ENCODE measurements at regions not wholly inside any gene's neighbourhood (a gene's known extent, or its start where the extent isn't known, plus 50 kb on each side); places are given as distances from the start of the nearest gene placed in this dataset.

- Histone ChIP-seq H3K27me3 (replicated peaks; ENCODE audit: control insufficient read depth, insufficient read depth, low read length) (no peaks in the 10 kb centered on the region), H3K36me3 (ENCODE audit: control insufficient read depth, insufficient read depth, low read length) (no peaks in the 10 kb centered on the region), H3K4me3 (replicated peaks; ENCODE audit: low read depth, low read length) (no peak overlapping the region)
- no peak for DNase-seq (ENCODE audit: extremely low read depth, insufficient read length)
- TF ChIP-seq CTCF (IDR thresholded peaks at IDR 0.05; ENCODE audit: insufficient read depth, low read length, poor library complexity, severe bottlenecking), result no peak
Measured at GRCh38 chr7:79786187-79786586, 332.7 kb upstream of the MAGI2 start.

GRCh38 chr7:79785556-79785955 lies 332.1 kb upstream of the MAGI2 start:
- H3K36me3 ChIP-seq (ENCODE audit: control insufficient read depth, insufficient read depth, low read length), result no peaks in the 10 kb centered on the region
- H3K27me3 ChIP-seq (replicated peaks; ENCODE audit: control insufficient read depth, insufficient read depth, low read length), result no peaks in the 10 kb centered on the region
- TF ChIP-seq CTCF (IDR thresholded peaks at IDR 0.05; ENCODE audit: insufficient read depth, low read length, poor library complexity, severe bottlenecking), result no peak
- no peak for DNase-seq (ENCODE audit: extremely low read depth, insufficient read length)
- H3K4me3 ChIP-seq (replicated peaks; ENCODE audit: low read depth, low read length), result no peak overlapping the region

GRCh38 chr7:79782906-79783305 lies 329.4 kb upstream of the MAGI2 start:
- Histone ChIP-seq H3K27me3 (replicated peaks; ENCODE audit: control insufficient read depth, insufficient read depth, low read length) (no peaks in the 10 kb centered on the region), H3K4me3 (replicated peaks; ENCODE audit: low read depth, low read length) (no peak overlapping the region), H3K36me3 (ENCODE audit: control insufficient read depth, insufficient read depth, low read length) (no peaks in the 10 kb centered on the region)
- no peak for DNase-seq (ENCODE audit: extremely low read depth, insufficient read length)
- TF ChIP-seq CTCF (IDR thresholded peaks at IDR 0.05; ENCODE audit: insufficient read depth, low read length, poor library complexity, severe bottlenecking), result no peak

- no peaks in the 10 kb centered on the region for H3K36me3 ChIP-seq (ENCODE audit: control insufficient read depth, insufficient read depth, low read length)
- H3K27me3 ChIP-seq (replicated peaks; ENCODE audit: control insufficient read depth, insufficient read depth, low read length), result no peaks in the 10 kb centered on the region
- H3K4me3 ChIP-seq (replicated peaks; ENCODE audit: low read depth, low read length), result no peak overlapping the region
- no peak for DNase-seq (ENCODE audit: extremely low read depth, insufficient read length)
- TF ChIP-seq CTCF (IDR thresholded peaks at IDR 0.05; ENCODE audit: insufficient read depth, low read length, poor library complexity, severe bottlenecking), result no peak
Measured at GRCh38 chr7:79782256-79782655, 328.8 kb upstream of the MAGI2 start.

GRCh38 chr7:79781716-79782115 lies 328.2 kb upstream of the MAGI2 start:
- Histone ChIP-seq H3K27me3 (replicated peaks; ENCODE audit: control insufficient read depth, insufficient read depth, low read length) (no peaks in the 10 kb centered on the region), H3K4me3 (replicated peaks; ENCODE audit: low read depth, low read length) (no peak overlapping the region), H3K36me3 (ENCODE audit: control insufficient read depth, insufficient read depth, low read length) (no peaks in the 10 kb centered on the region)
- no peak for DNase-seq (ENCODE audit: extremely low read depth, insufficient read length)
- TF ChIP-seq CTCF (IDR thresholded peaks at IDR 0.05; ENCODE audit: insufficient read depth, low read length, poor library complexity, severe bottlenecking), result no peak

Data from GM06990 (cell line).